ENCODE measurements at regions not wholly inside any gene's neighbourhood (a gene's known extent, or its start where the extent isn't known, plus 50 kb on each side); places are given as distances from the start of the nearest gene placed in this dataset.
"Not testable (repeated sequence)": the region's sequence is repeated elsewhere in the genome, so short reads cannot be mapped to it uniquely, and the experiment has no call there.

DNA sequence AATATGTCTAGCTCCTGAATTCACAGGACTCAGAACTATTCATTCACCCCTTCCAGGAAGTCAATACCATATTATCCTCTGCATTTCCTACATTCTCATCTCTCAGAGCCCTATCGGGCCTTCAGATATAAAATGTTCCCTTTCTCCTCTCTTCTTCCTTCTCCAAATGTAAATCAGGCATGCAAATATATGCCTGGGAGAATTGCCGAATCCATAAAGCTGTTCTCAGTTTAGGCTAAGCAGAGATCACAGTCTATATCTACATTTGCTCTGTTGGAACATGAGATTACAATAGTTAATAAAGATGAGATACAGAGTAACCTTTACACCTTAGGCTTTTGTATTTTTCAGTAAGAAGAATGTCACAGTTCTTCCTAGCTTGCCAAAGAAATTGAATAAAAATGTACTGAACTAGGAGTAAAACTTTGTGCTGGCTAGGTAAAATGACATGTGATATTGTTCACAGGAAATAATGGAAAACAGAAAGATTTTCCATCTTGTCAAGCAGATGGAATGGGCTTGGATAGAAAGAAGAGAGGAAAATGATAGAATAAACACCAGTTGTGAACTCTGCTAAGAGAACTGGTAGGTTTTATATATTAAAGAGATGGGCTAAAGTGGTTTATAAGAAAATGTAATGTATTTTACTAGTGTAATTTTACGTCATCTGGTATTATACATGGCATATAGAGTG lies 161.5 kb downstream of the NRIP1 start:
- DNase-seq (ENCODE audit: low read depth): no peak

GRCh38 chr21:14901482-14901958 lies 163.3 kb downstream of the NRIP1 start:
- no peak for DNase-seq (ENCODE audit: low read depth)

GRCh38 chr21:14900611-14901010 lies 164.2 kb downstream of the NRIP1 start:
- no peak for DNase-seq (ENCODE audit: low read depth)

- no peak for DNase-seq (ENCODE audit: low read depth)
Observed at GRCh38 chr21:14900058-14900457, 164.7 kb downstream of the NRIP1 start.

- no peak for DNase-seq (ENCODE audit: low read depth)
Observed at GRCh38 chr21:14895792-14896191, 169.0 kb downstream of the NRIP1 start.

GRCh38 chr21:14890141-14890540 lies 174.7 kb downstream of the NRIP1 start:
- DNase-seq (ENCODE audit: low read depth): no peak

DNA sequence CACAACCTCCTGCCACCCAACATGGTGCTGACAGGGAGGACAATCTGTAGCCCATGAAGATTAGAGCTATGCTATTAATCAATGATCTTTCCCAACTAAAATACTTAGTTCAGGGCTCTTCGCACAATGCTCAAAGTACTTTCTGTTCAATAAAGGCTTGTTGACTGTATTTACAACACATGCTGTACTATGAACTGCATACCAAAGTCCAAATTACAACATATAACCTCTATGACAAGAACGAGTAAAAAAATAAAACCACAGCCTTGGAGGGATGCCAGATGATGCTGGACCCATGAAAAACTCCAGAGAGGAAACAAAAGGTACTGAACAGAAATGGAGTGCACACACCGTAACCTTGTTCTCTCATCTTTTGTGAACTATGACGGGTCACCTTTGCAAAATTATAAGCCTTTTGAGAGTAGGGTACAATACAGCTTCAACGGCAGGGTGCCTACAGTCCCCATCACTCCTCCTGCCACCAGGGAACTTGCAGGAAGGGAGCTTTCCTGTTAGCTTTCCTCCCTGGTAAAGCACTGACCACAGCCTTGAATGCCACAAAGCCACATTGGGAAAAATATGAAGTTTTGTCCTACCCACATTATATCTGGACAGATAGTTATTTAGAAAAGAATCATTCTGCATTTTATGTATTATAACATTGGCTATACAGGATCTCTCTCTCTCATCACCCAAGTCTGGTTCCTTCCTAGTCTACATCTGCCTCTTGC lies 175.6 kb downstream of the NRIP1 start:
- DNase-seq (ENCODE audit: low read depth): no peak

GRCh38 chr21:14888202-14888601 lies 176.6 kb downstream of the NRIP1 start:
- no peak for DNase-seq (ENCODE audit: low read depth)

GRCh38 chr21:14886001-14886400 lies 178.8 kb downstream of the NRIP1 start:
- no peak for DNase-seq (ENCODE audit: low read depth)

GRCh38 chr21:14883351-14883750 lies 181.4 kb downstream of the NRIP1 start:
- no peak for DNase-seq (ENCODE audit: low read depth)

DNA sequence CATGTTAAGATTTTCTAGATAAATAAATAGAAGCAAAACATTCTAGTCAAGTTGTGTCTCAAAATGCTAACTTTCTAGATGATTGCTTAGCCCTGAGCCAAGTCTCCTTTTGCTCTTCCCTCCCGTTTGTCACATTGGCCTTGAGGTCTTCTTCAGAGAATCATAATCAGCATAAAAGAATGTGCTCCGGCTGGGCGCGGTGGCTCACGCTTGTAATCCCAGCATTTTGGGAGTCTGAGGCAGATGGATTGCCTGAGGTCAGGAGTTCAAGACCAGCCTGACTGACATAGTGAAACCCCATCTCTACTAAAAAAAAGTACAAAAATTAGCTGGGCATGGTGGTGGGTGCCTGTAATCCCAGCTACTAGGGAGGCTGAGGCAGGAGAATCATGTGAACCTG lies 182.3 kb downstream of the NRIP1 start:
- not testable (repeated sequence) for DNase-seq (ENCODE audit: low read depth)

GRCh38 chr21:14881863-14882499 lies 182.8 kb downstream of the NRIP1 start:
- no peak for DNase-seq (ENCODE audit: low read depth)

GRCh38 chr21:14880922-14881321 lies 183.9 kb downstream of the NRIP1 start:
- DNase-seq (ENCODE audit: low read depth): no peak

GRCh38 chr21:14879458-14879857 lies 185.3 kb downstream of the NRIP1 start:
- DNase-seq (ENCODE audit: low read depth): no peak

GRCh38 chr21:14878971-14879370 lies 185.8 kb downstream of the NRIP1 start:
- DNase-seq (ENCODE audit: low read depth): no peak

- DNase-seq (ENCODE audit: low read depth): no peak
Observed at GRCh38 chr21:14877581-14878228, 187.1 kb downstream of the NRIP1 start.

- no peak for DNase-seq (ENCODE audit: low read depth)
Observed at GRCh38 chr21:14876524-14876840, 188.3 kb downstream of the NRIP1 start.

- DNase-seq (ENCODE audit: low read depth): no peak
Observed at GRCh38 chr21:14875704-14876523, 188.9 kb downstream of the NRIP1 start.

DNA sequence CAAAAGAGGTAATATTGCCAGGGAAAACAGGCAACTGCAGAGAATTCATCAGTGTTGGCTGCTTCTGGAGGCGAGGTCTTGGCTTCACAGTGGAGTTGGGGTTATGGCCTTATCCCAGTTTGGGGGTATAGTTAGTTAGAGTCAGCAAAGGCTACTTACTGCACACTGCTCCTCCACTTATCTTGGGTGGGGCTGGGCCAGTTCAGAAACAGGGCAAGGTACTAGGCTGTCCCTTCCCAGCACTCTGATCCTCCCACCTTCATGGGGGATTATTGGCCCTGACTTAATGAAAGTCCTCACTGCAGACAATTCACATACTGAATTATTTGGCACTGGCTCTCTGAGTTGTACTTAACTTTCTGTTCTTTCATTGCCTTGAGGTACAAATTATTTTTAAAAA lies 189.6 kb downstream of the NRIP1 start:
- DNase-seq (ENCODE audit: low read depth): no peak

- DNase-seq (ENCODE audit: low read depth): no peak
Observed at GRCh38 chr21:14874379-14874778, 190.4 kb downstream of the NRIP1 start.

GRCh38 chr21:14871861-14872260 lies 192.9 kb downstream of the NRIP1 start:
- DNase-seq (ENCODE audit: low read depth): no peak

- no peak for DNase-seq (ENCODE audit: low read depth)
Observed at GRCh38 chr21:14870853-14871149, 194.0 kb downstream of the NRIP1 start.

All from activated gamma-delta T cell treated with anti-CD3 and anti-CD28 coated beads, Interleukin-2, amount 50 U/mL, for 16 hours (primary cell).